Suppressor macrophage treated with lipopolysaccharide for 4 hours (primary cell): ENCODE measurements at regions not wholly inside any gene's neighbourhood (a gene's known extent, or its start where the extent isn't known, plus 50 kb on each side); places are given as distances from the start of the nearest gene placed in this dataset.
"Not testable (repeated sequence)": the region's sequence is repeated elsewhere in the genome, so short reads cannot be mapped to it uniquely, and the experiment has no call there.

ENCODE experiments used
- DNase-seq: peaks from one replicate; pipeline ENCODE4 v3.0.0-alpha.2; 2020

GRCh38 chr14:81584495-81584894, 50.8 kb upstream of the SEL1L start:
- no peak for DNase-seq

- DNase-seq = no peak
These were observed 55.9 kb upstream of the SEL1L start for GRCh38 chr14:81589381-81590065.

DNA sequence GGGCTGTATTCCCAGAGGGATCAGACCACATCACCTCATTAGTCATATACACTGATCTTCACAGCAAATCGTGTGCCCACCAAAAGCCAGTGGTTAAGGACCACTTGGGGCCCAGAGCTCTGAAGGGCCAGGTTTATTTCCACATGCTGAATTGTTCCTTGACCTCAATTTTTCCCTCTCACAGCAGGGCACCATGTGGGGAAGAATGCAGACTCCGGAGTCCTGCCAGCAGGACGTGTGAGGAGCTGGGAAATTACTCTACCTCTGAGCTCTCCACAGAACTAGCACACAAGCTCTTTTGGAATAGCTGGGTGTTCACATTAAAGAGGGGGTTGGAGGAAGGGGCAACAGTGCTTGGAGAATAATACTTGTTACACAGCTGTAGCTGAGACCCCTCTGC, 57.6 kb upstream of the SEL1L start:
- DNase-seq = no peak

GRCh38 chr14:81594012-81594411, 60.4 kb upstream of the SEL1L start:
- no peak for DNase-seq

DNA sequence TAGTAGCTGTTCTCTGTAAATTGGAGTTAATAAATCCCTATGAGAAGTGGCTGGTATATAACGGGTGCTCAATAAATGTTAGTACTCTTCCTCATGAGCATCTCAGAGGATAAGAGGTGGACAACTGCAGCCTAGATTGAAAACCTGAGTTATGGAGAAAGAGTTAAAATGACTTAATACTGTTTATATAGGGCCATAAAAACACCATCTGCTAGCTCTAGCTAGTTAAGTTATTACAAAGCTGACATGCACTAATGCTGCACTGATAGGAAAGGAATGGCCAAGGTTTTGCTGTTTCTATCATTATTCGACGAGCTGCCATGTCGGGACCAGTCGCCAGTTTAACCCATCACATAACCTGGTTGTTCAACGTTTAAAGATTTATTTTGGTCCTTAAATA, 72.0 kb upstream of the SEL1L start:
- no peak for DNase-seq

GRCh38 chr14:81613341-81614045, 79.8 kb upstream of the SEL1L start:
- DNase-seq = no peak

DNA sequence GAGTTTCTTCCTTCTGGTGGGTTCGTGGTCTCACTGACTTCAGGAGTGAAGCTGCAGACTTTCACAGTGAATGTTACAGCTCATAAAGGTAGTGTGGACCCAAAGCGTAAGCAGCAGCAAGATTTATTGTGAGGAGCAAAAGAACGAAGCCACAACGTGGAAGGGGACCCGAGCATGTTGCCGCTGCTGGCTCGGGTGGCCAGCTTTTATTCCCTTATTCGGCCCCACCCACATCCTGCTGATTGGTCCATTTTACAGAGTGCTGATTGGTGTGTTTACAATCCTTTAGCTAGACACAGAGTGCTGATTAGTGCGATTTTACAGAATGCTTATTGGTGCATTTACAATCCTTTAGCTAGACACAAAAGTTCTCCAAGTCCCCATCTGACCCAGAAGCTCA, 80.6 kb upstream of the SEL1L start:
- not testable (repeated sequence) for DNase-seq

GRCh38 chr14:81618695-81619094, 85.0 kb upstream of the SEL1L start:
- DNase-seq = no peak

GRCh38 chr14:81619816-81620215, 86.2 kb upstream of the SEL1L start:
- DNase-seq = no peak

GRCh38 chr14:81623771-81624396, 90.2 kb upstream of the SEL1L start:
- DNase-seq = not testable (repeated sequence)

DNA sequence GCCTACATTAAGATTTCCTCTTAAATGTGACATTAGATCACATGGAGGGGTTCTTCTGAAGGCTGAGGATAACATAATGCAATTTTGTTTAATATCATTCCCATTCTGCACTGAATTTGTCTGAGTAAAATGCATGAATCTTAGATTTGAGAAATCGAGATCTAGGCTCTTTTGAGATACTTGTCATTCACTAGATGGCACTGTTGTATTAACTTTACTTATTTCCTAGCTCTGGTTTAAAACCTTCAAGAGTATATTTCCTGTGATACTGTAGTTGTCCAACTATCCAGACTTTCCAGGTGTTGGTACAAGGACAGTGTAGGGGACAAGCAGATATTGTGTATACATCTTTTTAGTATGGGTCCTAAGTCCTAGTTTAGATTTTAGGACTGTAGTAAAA, 91.7 kb upstream of the SEL1L start:
- DNase-seq = peak; percentile 25

DNA sequence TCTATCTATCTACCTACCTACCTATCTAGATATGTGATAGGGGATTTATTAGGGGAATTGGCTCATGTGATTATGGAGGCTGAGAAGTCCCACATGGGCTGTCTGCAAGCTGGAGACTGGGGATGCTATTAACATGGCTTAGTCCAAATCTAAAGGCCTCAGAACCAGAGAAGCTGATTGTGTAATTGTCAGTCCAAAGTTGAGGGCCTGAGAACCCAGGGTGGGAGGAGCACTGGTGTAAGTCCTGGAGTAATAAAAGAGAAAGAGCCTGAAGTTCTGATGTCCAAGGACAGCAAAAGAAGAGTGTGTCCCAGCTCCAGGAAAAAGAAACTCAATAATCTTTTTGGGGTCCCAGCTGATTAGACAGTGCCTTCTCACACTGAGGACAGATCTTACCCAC, 98.5 kb upstream of the SEL1L start:
- DNase-seq = no peak

DNA sequence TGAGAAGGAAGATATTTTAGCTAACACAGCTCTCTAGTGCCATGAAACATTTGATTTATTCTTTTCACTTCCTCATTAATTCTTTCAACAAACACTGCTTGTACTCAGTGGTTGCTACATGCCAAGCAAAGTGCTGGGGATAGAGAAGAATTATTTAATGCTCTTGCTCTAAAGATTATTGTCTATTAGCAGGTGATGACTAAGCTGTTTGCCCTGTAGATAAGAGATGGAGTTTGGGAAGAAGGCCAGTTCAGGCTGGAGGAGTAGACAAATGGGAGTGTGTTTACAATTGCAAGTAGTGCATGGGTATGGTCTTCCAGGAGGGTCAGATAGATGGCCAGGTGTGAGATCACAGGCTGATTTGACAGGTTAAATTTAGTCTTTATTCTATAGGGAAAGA, 99.8 kb upstream of the SEL1L start:
- DNase-seq = no peak

DNA sequence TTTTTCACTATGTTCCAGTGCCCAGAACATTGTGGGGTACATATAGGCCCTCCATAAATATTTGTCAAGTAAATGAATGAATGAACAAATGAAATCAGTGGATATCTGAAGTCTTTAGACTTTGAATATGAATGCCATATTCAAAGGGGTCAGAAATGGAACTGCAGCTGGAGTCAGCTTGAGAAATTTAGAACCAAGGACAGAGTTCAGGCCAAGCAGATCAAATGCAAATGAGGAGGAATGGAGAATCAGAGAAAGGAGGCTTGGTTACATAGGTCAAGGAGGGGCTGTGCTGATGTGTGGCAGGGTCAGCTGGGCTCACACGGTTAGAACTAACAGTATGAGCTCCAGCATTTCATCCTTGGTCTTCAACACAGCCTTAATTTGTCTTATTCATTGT, 104.0 kb upstream of the SEL1L start:
- DNase-seq = no peak

DNA sequence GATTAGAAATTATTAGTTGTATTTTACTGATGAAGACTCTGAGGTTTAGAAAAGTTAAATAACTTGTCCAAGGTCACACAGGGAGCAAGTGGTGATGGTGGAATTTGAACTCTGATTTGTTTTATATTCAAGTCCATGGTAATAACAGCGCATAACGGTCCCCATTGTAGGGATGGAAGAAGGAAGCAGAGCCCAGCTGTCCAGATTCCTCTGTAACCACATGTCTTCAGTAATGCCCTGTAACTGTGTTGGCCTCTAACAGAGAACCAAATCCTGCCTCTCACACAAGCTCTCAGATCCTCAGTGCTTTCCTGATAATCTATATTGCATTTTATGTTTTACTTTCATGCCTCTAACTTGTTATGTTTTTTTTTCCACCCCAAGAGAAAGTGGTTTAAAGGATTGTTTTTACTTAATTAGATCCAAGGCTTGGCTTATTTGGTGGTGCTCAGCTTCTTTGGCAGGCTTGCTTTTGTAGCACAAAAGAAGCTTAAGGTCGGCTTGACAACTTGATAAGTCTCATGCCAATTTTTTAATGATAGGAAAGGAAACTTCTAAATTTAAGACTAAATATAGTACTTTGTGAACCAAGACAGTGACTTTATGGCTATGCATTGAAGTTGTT, 105.1 kb upstream of the SEL1L start:
- no peak for DNase-seq

GRCh38 chr14:81653626-81654025, 120.0 kb upstream of the SEL1L start:
- DNase-seq = no peak

GRCh38 chr14:81655423-81656314, 122.0 kb upstream of the SEL1L start:
- no peak for DNase-seq

DNA sequence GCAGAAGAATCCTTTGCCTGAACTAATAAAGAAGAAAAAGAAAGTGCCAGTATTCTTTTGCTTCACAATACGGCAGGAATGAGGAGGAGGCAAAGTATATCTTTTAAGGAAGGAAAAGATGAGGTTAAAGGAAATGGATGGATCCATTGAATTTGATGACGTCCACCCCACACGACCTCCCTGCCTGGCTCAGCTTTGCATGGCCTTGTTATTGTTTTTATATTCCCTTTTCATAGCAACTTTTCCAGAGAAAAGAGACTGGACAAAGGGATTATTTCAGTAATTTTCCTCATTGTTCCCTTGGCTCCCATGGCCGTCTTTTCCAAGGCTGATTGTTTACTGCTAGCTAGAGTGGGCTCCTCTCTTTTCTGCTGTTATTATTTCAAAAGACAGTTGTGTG, 123.2 kb upstream of the SEL1L start:
- no peak for DNase-seq

GRCh38 chr14:81662066-81662465, 128.4 kb upstream of the SEL1L start:
- no peak for DNase-seq

DNA sequence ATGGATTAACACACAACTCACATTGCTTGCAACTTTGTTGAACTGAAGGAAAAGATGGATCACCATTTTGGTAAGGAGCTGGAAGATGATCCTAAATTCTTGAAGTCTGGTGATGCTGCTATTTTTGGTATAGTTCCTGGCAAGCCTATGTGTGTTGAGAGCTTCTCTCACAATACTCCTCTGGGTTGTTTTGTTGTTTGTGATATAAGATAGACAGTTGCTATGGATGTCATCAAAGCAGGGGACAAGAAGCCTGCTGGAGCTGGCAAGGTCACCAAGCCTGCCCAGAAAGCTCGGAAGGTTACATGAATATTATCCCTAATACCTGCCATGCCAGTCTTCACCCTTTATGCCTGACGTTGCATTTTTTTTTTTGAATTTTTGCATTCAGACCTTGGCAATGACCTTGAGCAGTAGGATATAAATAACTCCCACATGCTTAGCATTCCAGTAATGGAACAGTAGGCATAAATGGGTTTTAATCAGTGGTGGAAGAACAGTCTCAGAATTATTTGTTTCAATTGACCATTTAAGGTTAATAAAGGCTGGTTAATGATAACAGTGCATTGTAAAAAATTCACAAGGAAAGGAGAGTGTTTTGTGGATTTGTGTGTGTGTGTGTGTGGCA, 129.0 kb upstream of the SEL1L start:
- DNase-seq = no peak

DNA sequence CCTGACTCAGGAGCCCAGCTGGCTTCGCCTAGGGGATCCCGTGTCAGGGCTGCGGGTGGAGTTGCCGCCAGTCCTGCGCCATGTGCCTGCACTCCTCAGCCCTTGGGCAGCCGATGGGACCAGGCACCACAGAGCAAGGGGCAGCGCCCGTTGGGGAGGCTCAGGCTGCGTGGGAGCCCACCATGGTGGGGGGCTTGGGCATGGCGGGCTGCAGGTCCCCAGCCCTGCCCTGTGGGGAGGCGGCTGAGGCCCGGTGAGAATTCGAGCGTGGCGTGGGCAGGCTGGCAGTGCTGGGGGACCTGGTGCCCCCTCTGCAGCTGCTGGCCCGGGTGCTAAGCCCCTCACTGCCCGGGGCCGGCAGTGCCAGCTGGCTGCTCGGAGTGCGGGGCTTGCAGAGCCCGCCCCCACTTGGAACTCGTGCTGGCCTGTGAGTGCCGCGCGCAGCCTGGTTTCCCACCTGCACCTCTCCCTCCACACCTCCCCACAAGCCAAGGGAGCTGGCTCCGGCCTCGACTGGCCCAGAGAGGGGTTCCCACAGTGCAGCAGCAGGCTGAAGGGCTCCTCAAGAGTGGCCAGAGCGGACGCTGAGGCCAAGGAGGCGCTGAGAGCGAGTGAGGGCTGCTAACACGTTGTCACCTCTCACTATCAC, 135.1 kb upstream of the SEL1L start:
- DNase-seq = no peak

GRCh38 chr14:81669308-81669707, 135.7 kb upstream of the SEL1L start:
- DNase-seq = no peak
